K562 (cell line): ENCODE measurements at regions not wholly inside any gene's neighbourhood (a gene's known extent, or its start where the extent isn't known, plus 50 kb on each side); places are given as distances from the start of the nearest gene placed in this dataset.

Source experiments
- ATAC-seq: fragments of 200-7000 bp; cut with Tn5 transposase; 3 replicates; pipeline ENCODE4 v1.9.1; 2020; ENCODE audit warnings: moderate library complexity
- BruUV-seq: library from RNA; stranded (reverse); fragments of 400-500 nt; replicated peaks from 2 replicates; lab custom pipeline; 2021; lab: Mats Ljungman, UMichigan
- CTCF ChIA-PET: fragments of 300-600 bp; formaldehyde crosslinking; extraction: SDS; loops from one replicate; lab custom pipeline; 2021; ENCODE audit warnings: low intra/inter-chr PET ratio; lab: Yijun Ruan, JAX
- POLR2A ChIA-PET: fragments of 300-600, 350-650 bp; sonication (Branson Sonifier 250); formaldehyde crosslinking; extraction: SDS; loops from one replicate; lab custom pipeline; 2021; ENCODE audit warnings: antibody characterized with exemption, inconsistent platforms; lab: Yijun Ruan, JAX
- DNase-seq, 4 experiments: peaks; one replicate each; pipeline versions ENCODE4 v3.0.0 to v3.0.0-alpha.2; 2011 to 2018; ENCODE audit warnings: low spot score in 3 of 4, mixed read lengths in 3 of 4; ENCODE audit errors: extremely low read depth in 1 of 4
- FAIRE-seq: peaks from 2 replicates; lab custom pipeline; 2011; peaks lifted over from hg19 to GRCh38; lab: Jason Lieb, UNC
- H2AFZ ChIP-seq: 2 replicates; pipeline ENCODE4 v1.6.0; 2011; ENCODE audit warnings: low read depth, low read length, control low read depth, inconsistent platforms
- H3K27ac ChIP-seq: fragments of 200-600 bp; 3 replicates; pipeline ENCODE4 v1.8.0; 2011; ENCODE audit warnings: low read depth, mild to moderate bottlenecking, control low read depth, inconsistent platforms, low read length, moderate library complexity, mixed read lengths; ENCODE audit errors: extremely low read depth
- H3K27me3 ChIP-seq, 2 experiments: fragments of 300-600 bp in 1 of 2; 2 replicates in 1 of 2; 3 replicates in 1 of 2; pipeline versions ENCODE4 v1.6.0 to v1.8.0; 2011; ENCODE audit warnings: inconsistent platforms in 2 of 2, low read length in 2 of 2, mild to moderate bottlenecking in 1 of 2, mixed read lengths in 1 of 2, moderate library complexity in 1 of 2; ENCODE audit not compliant: control insufficient read depth in 2 of 2, insufficient read depth in 2 of 2
- H3K36me3 ChIP-seq: fragments of 300-600 bp; 3 replicates; pipeline ENCODE4 v1.8.0; 2011; ENCODE audit warnings: mild to moderate bottlenecking, low read length, inconsistent platforms; ENCODE audit not compliant: control insufficient read depth, insufficient read depth
- H3K4me1 ChIP-seq, 2 experiments: fragments of 200-600 bp in 1 of 2; replicated peaks in 1 of 2; 2 replicates in 1 of 2; 3 replicates in 1 of 2; pipeline versions ENCODE4 v1.5.1 to v1.8.0; 2011; ENCODE audit warnings: inconsistent platforms in 2 of 2, low read length in 2 of 2, mild to moderate bottlenecking in 1 of 2, mixed read lengths in 1 of 2, moderate library complexity in 1 of 2; ENCODE audit not compliant: control insufficient read depth in 2 of 2, insufficient read depth in 2 of 2
- H3K4me2 ChIP-seq: 2 replicates; pipeline ENCODE4 v1.6.1; 2011; ENCODE audit warnings: low read length, control low read depth, inconsistent platforms, mixed read lengths; ENCODE audit not compliant: insufficient read depth
- H3K4me3 ChIP-seq: fragments of 200-600 bp; sonication (generic), shearing (Covaris generic); 2 replicates; pipeline ENCODE4 v1.5.1; 2016; ENCODE audit warnings: control low read depth, inconsistent platforms
- H3K79me2 ChIP-seq: fragments of 200-600 bp; 3 replicates; pipeline ENCODE4 v1.8.0; 2011; ENCODE audit warnings: low read length, inconsistent platforms; ENCODE audit not compliant: control insufficient read depth, insufficient read depth
- H3K9ac ChIP-seq, 2 experiments: 2 replicates each; pipeline versions ENCODE4 v1.6.0 to v1.6.1; 2011; ENCODE audit warnings: low read depth in 2 of 2, low read length in 2 of 2, control low read depth in 1 of 2, inconsistent platforms in 1 of 2, mild to moderate bottlenecking in 1 of 2, mixed read lengths in 1 of 2; ENCODE audit not compliant: insufficient read depth in 1 of 2
- H3K9me1 ChIP-seq: one replicate; pipeline ENCODE4 v1.6.0; 2011; ENCODE audit warnings: inconsistent platforms, mild to moderate bottlenecking, low read length, moderate library complexity; ENCODE audit not compliant: control insufficient read depth, insufficient read depth
- H3K9me3 ChIP-seq: replicated peaks from 2 replicates; pipeline ENCODE4 v1.5.1; 2011; ENCODE audit warnings: low read depth, low read length, inconsistent platforms; ENCODE audit not compliant: control insufficient read depth, insufficient read depth
- H4K20me1 ChIP-seq: replicated peaks from 2 replicates; pipeline ENCODE4 v1.6.1; 2011; ENCODE audit warnings: low read length, inconsistent platforms, mixed read lengths; ENCODE audit not compliant: control insufficient read depth, insufficient read depth
- EWSR1 ChIP-seq: fragments of 450-650 bp; IDR thresholded peaks from 2 replicates; pipeline ENCODE4 v1.6.1; 2018; ENCODE audit warnings: borderline replicate concordance, mild to moderate bottlenecking, low read depth, moderate library complexity; ENCODE audit not compliant: partially characterized antibody
- FOXM1 ChIP-seq, 2 experiments: fragments of 450-650 bp in 1 of 2; sonication (generic) in 1 of 2; formaldehyde crosslinking in 1 of 2; IDR thresholded peaks; 2 replicates each; pipeline versions ENCODE4 v1.6.1 to v1.9.0; 2017 to 2022; ENCODE audit warnings: low read depth in 2 of 2, mild to moderate bottlenecking in 2 of 2, missing genetic modification reagents in 1 of 2, moderate library complexity in 1 of 2
- GTF3C2 ChIP-seq: IDR thresholded peaks from 3 replicates; pipeline ENCODE4 v1.6.1; 2011; ENCODE audit warnings: borderline replicate concordance, mild to moderate bottlenecking, moderate library complexity; ENCODE audit not compliant: insufficient read length; ENCODE audit errors: extremely low read depth
- KLF13 ChIP-seq: fragments of 450-650 bp; IDR thresholded peaks from 2 replicates; pipeline ENCODE4 v1.6.1; 2016; ENCODE audit warnings: missing genetic modification characterization, low read depth, mild to moderate bottlenecking, missing compliant biosample characterization, moderate library complexity, borderline replicate concordance
- MXD1 ChIP-seq: fragments of 250-450 bp; sonication (Bioruptor Pico); IDR thresholded peaks from 2 replicates; pipeline ENCODE4 v1.8.0; 2021; ENCODE audit warnings: borderline replicate concordance, mild to moderate bottlenecking, moderate library complexity; ENCODE audit not compliant: poor library complexity, severe bottlenecking
- NFIC ChIP-seq: fragments of 450-650 bp; IDR thresholded peaks from 2 replicates; pipeline ENCODE4 v1.6.1; 2017; ENCODE audit warnings: mild to moderate bottlenecking, inconsistent platforms
- NUFIP1 ChIP-seq: fragments of 450-650 bp; IDR thresholded peaks from 2 replicates; pipeline ENCODE4 v1.6.1; 2018; ENCODE audit not compliant: partially characterized antibody
- SIRT6 ChIP-seq: IDR thresholded peaks from one replicate; pipeline ENCODE4 v1.6.1; 2012; ENCODE audit warnings: low read depth, mild to moderate bottlenecking, control low read depth, inconsistent platforms, low read length, moderate library complexity
- ZFX ChIP-seq: sonication (generic); formaldehyde crosslinking; IDR thresholded peaks from 2 replicates; pipeline ENCODE4 v1.8.0; 2022; ENCODE audit warnings: mild to moderate bottlenecking, missing genetic modification reagents, moderate library complexity
- ZNF197 ChIP-seq: fragments of 200-800 bp; sonication (Bioruptor generic); IDR thresholded peaks from 2 replicates; pipeline ENCODE4 v1.6.1; 2016; ENCODE audit warnings: low read depth, missing genetic modification characterization, missing compliant biosample characterization
- ZNF75A ChIP-seq: fragments of 450-650 bp; formaldehyde crosslinking; IDR thresholded peaks from 2 replicates; pipeline ENCODE4 v1.4.0; 2020; ENCODE audit warnings: mild to moderate bottlenecking
- whole genome bisulfite sequencing: fragments of 100-300 bp; shearing (Covaris generic); methylation state at CpG from one replicate; pipeline ENCODE4 v1.1.6; 2016; ENCODE audit warnings: low coverage, mixed read lengths; ENCODE audit not compliant: insufficient coverage; ENCODE audit errors: missing lambda C conversion rate; 5-methylcytosine and 5-hydroxymethylcytosine counted together
- in situ Hi-C: fragments of 300-500 bp; cut with MboI; formaldehyde crosslinking; loops from 4 replicates; pipeline ENCODE4 v1.15.0; 2018; ENCODE audit warnings: inconsistent platforms, mixed read lengths
- intact Hi-C: fragments of 100-400 bp; cut with micrococcal nuclease; formaldehyde crosslinking; loops from 2 replicates; pipeline ENCODE4 v1.14.2; 2022
- TF ChIP-seq, protein P1 (sequence below): sonication (generic); formaldehyde crosslinking; IDR thresholded peaks from 2 replicates; pipeline ENCODE4 v1.8.0; 2023; ENCODE audit warnings: missing genetic modification reagents, mild to moderate bottlenecking, borderline replicate concordance

DNA sequence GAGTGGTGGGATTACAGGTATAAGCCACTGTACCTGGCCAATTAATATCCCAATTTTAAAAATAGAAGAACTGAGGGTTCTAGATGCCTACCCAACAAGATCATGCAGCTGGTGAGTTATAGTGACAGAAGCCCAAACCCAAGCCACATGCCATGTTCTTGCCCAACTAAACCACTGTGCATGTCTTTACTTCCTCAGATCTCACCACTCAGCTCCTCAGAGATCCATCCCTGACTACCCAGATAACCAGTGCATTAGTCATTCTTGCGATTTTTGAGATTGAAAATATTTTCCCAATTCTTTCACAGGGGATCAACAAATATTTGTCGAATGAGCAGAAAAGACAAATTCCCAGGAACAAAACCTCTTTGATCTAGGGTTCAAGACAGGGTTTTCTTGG is 303.1 kb downstream of the CBLN1 start (continued):
- TF ChIP-seq GTF3C2 = no peak
- no peak for TF ChIP-seq NFIC
- TF ChIP-seq EWSR1 = no peak
- TF ChIP-seq MXD1 (CRISPR knock-in tag) = no peak
- TF ChIP-seq ZNF75A (CRISPR knock-in tag) = no peak
- TF ChIP-seq FOXM1 (IDR thresholded peaks at IDR 0.05; ENCODE audit: low read depth) = no peak
- TF ChIP-seq FOXM1 (CRISPR knock-in tag; IDR thresholded peaks at IDR 0.05; ENCODE audit: low read depth) = no peak

GRCh38 chr16:48972236-48972635 is 309.4 kb downstream of the CBLN1 start:
- no peak for ATAC-seq
- no peak for TF ChIP-seq ZFX (CRISPR knock-in tag)
- TF ChIP-seq KLF13 = no peak
- TF ChIP-seq, protein P1, sequence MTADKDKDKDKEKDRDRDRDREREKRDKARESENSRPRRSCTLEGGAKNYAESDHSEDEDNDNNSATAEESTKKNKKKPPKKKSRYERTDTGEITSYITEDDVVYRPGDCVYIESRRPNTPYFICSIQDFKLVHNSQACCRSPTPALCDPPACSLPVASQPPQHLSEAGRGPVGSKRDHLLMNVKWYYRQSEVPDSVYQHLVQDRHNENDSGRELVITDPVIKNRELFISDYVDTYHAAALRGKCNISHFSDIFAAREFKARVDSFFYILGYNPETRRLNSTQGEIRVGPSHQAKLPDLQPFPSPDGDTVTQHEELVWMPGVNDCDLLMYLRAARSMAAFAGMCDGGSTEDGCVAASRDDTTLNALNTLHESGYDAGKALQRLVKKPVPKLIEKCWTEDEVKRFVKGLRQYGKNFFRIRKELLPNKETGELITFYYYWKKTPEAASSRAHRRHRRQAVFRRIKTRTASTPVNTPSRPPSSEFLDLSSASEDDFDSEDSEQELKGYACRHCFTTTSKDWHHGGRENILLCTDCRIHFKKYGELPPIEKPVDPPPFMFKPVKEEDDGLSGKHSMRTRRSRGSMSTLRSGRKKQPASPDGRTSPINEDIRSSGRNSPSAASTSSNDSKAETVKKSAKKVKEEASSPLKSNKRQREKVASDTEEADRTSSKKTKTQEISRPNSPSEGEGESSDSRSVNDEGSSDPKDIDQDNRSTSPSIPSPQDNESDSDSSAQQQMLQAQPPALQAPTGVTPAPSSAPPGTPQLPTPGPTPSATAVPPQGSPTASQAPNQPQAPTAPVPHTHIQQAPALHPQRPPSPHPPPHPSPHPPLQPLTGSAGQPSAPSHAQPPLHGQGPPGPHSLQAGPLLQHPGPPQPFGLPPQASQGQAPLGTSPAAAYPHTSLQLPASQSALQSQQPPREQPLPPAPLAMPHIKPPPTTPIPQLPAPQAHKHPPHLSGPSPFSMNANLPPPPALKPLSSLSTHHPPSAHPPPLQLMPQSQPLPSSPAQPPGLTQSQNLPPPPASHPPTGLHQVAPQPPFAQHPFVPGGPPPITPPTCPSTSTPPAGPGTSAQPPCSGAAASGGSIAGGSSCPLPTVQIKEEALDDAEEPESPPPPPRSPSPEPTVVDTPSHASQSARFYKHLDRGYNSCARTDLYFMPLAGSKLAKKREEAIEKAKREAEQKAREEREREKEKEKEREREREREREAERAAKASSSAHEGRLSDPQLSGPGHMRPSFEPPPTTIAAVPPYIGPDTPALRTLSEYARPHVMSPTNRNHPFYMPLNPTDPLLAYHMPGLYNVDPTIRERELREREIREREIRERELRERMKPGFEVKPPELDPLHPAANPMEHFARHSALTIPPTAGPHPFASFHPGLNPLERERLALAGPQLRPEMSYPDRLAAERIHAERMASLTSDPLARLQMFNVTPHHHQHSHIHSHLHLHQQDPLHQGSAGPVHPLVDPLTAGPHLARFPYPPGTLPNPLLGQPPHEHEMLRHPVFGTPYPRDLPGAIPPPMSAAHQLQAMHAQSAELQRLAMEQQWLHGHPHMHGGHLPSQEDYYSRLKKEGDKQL (CRISPR knock-in tag) = no peak
- TF ChIP-seq ZNF197 = no peak
- no peak for TF ChIP-seq NUFIP1
- no peak for TF ChIP-seq SIRT6

More at GRCh38 chr16:48972236-48972635, 309.4 kb downstream of the CBLN1 start:
- WGBS = 0% methylated on average over 4 of the region's 4 CpGs
- Histone ChIP-seq H3K9ac (no peak overlapping the region), H3K4me1 (no peaks in the 10 kb centered on the region), H3K27me3 (no peaks in the 10 kb centered on the region), H3K4me2 (no peak overlapping the region), H3K9me1 (no peaks in the 10 kb centered on the region), H2AFZ (no peak overlapping the region), H3K27ac (no peak overlapping the region), H3K36me3 (no peaks in the 10 kb centered on the region), H3K79me2 (no peaks in the 10 kb centered on the region), H3K4me3 (no peak overlapping the region), H3K9me3 (no peaks in the 10 kb centered on the region), H4K20me1 (no peaks in the 10 kb centered on the region)
- FAIRE-seq = no peak
- no TSS peak for BruUV-seq
- no peak for DNase-seq
- ChIA-PET POLR2A (no interaction called here), CTCF (no interaction called here)
- in situ Hi-C loops = no loop called here
- intact Hi-C loops = no loop called here
